Lower lobe of right lung (tissue), 2 donors: ENCODE measurements at regions not wholly inside any gene's neighbourhood (a gene's known extent, or its start where the extent isn't known, plus 50 kb on each side); places are given as distances from the start of the nearest gene placed in this dataset.

Experiments
- ATAC-seq, 2 donors: fragments of 200-7000 bp; cut with Tn5 transposase; one replicate each; pipeline ENCODE4 v1.9.1; 2020 to 2022; ENCODE audit warnings: mild to moderate bottlenecking in 2 of 2, moderate library complexity in 2 of 2
- DNase-seq: peaks from one replicate; pipeline ENCODE4 v3.0.0-alpha.2; 2020
- H3K27ac ChIP-seq: fragments of 200-600 bp; one replicate; pipeline ENCODE4 v1.8.0; 2022
- H3K27me3 ChIP-seq: fragments of 200-600 bp; one replicate; pipeline ENCODE4 v1.8.0; 2022; ENCODE audit warnings: low read depth
- H3K36me3 ChIP-seq: fragments of 200-600 bp; one replicate; pipeline ENCODE4 v1.8.0; 2022; ENCODE audit warnings: mild to moderate bottlenecking
- H3K4me1 ChIP-seq: fragments of 200-600 bp; one replicate; pipeline ENCODE4 v1.8.0; 2022
- H3K4me3 ChIP-seq: fragments of 200-600 bp; one replicate; pipeline ENCODE4 v1.8.0; 2022; ENCODE audit warnings: mild to moderate bottlenecking
- H3K9me3 ChIP-seq: fragments of 200-600 bp; one replicate; pipeline ENCODE4 v1.8.0; 2022
- CTCF ChIP-seq: fragments of 200-600 bp; IDR thresholded peaks from one replicate; pipeline ENCODE4 v1.8.0; 2022; ENCODE audit warnings: antibody characterized with exemption, mild to moderate bottlenecking
- intact Hi-C: fragments of 100-400 bp; cut with DNase I; formaldehyde crosslinking; loops from one replicate; pipeline ENCODE4 v1.11.0; 2022
- donor health status: DM: no; HTN: yes; CAD: no; lungs with severe emphysema.

- intact Hi-C loops = no loop called here
- ATAC-seq (no peak), DNase-seq (no peak)
- no peak for TF ChIP-seq CTCF
- Histone ChIP-seq H3K9me3 (peaks cover 7% of the 10 kb centered on the region), H3K27me3 (no peaks in the 10 kb centered on the region), H3K4me3 (no peak overlapping the region), H3K27ac (no peak overlapping the region), H3K4me1 (no peaks in the 10 kb centered on the region), H3K36me3 (no peaks in the 10 kb centered on the region)
Observed at GRCh38 chr2:239853121-239853520, 172.0 kb downstream of the NDUFA10 start.

GRCh38 chr2:239852272-239852671 lies 172.9 kb downstream of the NDUFA10 start:
- H3K27ac ChIP-seq = no peak overlapping the region
- H3K4me3 ChIP-seq = no peak overlapping the region
- H3K27me3 ChIP-seq = no peaks in the 10 kb centered on the region
- H3K36me3 ChIP-seq = no peaks in the 10 kb centered on the region
- ATAC-seq = no peak
- no peak for DNase-seq
- TF ChIP-seq CTCF = no peak
- H3K9me3 ChIP-seq = peaks cover 7% of the 10 kb centered on the region
- no peaks in the 10 kb centered on the region for H3K4me1 ChIP-seq
- intact Hi-C loops = no loop called here

- Histone ChIP-seq H3K9me3 (peaks cover 7% of the 10 kb centered on the region), H3K36me3 (no peaks in the 10 kb centered on the region), H3K27ac (no peak overlapping the region), H3K4me3 (no peak overlapping the region), H3K27me3 (no peaks in the 10 kb centered on the region), H3K4me1 (no peaks in the 10 kb centered on the region)
- intact Hi-C loops = no loop called here
- ATAC-seq (no peak), DNase-seq (no peak)
- TF ChIP-seq CTCF = no peak
Observed at GRCh38 chr2:239846789-239847676, 178.1 kb downstream of the NDUFA10 start.

GRCh38 chr2:239845968-239846367 lies 179.2 kb downstream of the NDUFA10 start:
- Histone ChIP-seq H3K4me1 (no peaks in the 10 kb centered on the region), H3K27ac (no peak overlapping the region), H3K9me3 (peaks cover 7% of the 10 kb centered on the region), H3K4me3 (no peak overlapping the region), H3K27me3 (no peaks in the 10 kb centered on the region), H3K36me3 (no peaks in the 10 kb centered on the region)
- no peak for TF ChIP-seq CTCF
- intact Hi-C loops = no loop called here
- DNase-seq (no peak), ATAC-seq (no peak)

GRCh38 chr2:239839306-239839705 lies 185.8 kb downstream of the NDUFA10 start:
- no peaks in the 10 kb centered on the region for H3K4me1 ChIP-seq
- no peaks in the 10 kb centered on the region for H3K27me3 ChIP-seq
- TF ChIP-seq CTCF = no peak
- H3K27ac ChIP-seq = no peak overlapping the region
- DNase-seq (no peak), ATAC-seq (no peak)
- peaks cover 6% of the 10 kb centered on the region for H3K9me3 ChIP-seq
- H3K36me3 ChIP-seq = no peaks in the 10 kb centered on the region
- intact Hi-C loops = no loop called here
- no peak overlapping the region for H3K4me3 ChIP-seq
